Activated CD8-positive, alpha-beta T cell treated with anti-CD3 and anti-CD28 coated beads for 36 hours (primary cell): ENCODE measurements at regions not wholly inside any gene's neighbourhood (a gene's known extent, or its start where the extent isn't known, plus 50 kb on each side); places are given as distances from the start of the nearest gene placed in this dataset.

Source experiments
- ATAC-seq: fragments of 200-7000 bp; cut with Tn5 transposase; one replicate; pipeline ENCODE4 v1.10.0; 2021; ENCODE audit warnings: mild to moderate bottlenecking, moderate library complexity
- CTCF ChIA-PET: fragments of 350-600 bp; sonication (Branson Sonifier 250); formaldehyde crosslinking; loops from one replicate; lab custom pipeline; 2021; ENCODE audit warnings: antibody characterized with exemption; lab: Charles Lee
- POLR2A ChIA-PET: fragments of 350-600 bp; sonication (Branson Sonifier 250); formaldehyde crosslinking; loops from one replicate; lab custom pipeline; 2021; ENCODE audit warnings: antibody characterized with exemption; lab: Charles Lee
- DNase-seq: peaks from one replicate; pipeline ENCODE4 v3.0.0-alpha.2; 2020
- H3K27ac Mint-ChIP-seq: one replicate; pipeline ENCODE4 v1.8.0; 2021; ENCODE audit warnings: mild to moderate bottlenecking, mixed read lengths
- H3K27me3 Mint-ChIP-seq: one replicate; pipeline ENCODE4 v1.8.0; 2021; ENCODE audit warnings: mixed read lengths
- H3K36me3 Mint-ChIP-seq: one replicate; pipeline ENCODE4 v1.8.0; 2021; ENCODE audit warnings: low read depth, mixed read lengths
- H3K4me1 Mint-ChIP-seq: one replicate; pipeline ENCODE4 v1.8.0; 2021; ENCODE audit warnings: low read depth, mixed read lengths
- H3K4me3 Mint-ChIP-seq: one replicate; pipeline ENCODE4 v1.8.0; 2021; ENCODE audit warnings: mild to moderate bottlenecking, moderate library complexity, mixed read lengths
- H3K9me3 Mint-ChIP-seq: one replicate; pipeline ENCODE4 v1.8.0; 2021; ENCODE audit warnings: mixed read lengths
- CTCF ChIP-seq: fragments of 200-600 bp; IDR thresholded peaks from one replicate; pipeline ENCODE4 v1.8.0; 2022; ENCODE audit warnings: antibody characterized with exemption, mild to moderate bottlenecking
- intact Hi-C: fragments of 100-400 bp; cut with micrococcal nuclease; formaldehyde crosslinking; loops from one replicate; pipeline ENCODE4 v1.10.0; 2022

- POLR2A ChIA-PET: no interaction called here
- peaks cover 13% of the 10 kb centered on the region for H3K4me1 Mint-ChIP-seq
- no peak overlapping the region for H3K4me3 Mint-ChIP-seq
- H3K9me3 Mint-ChIP-seq: peaks cover 2% of the 10 kb centered on the region
- peaks cover 1% of the 10 kb centered on the region for H3K27me3 Mint-ChIP-seq
- CTCF ChIA-PET: interaction anchor here (1.1 to 1.2 kb wide), 2 partner anchors 12 to 16 kb away, joined by 3 to 4 read pairs; no protein-coding TSS in a partner anchor
- no peak for DNase-seq
- no peaks in the 10 kb centered on the region for H3K36me3 Mint-ChIP-seq
- no peak for ATAC-seq
- no peak overlapping the region for H3K27ac Mint-ChIP-seq
- TF ChIP-seq CTCF: no peak
- intact Hi-C loops: no loop called here
These were observed 597.7 kb downstream of the CCDC171 start for GRCh38 chr9:16150501-16150900.

DNA sequence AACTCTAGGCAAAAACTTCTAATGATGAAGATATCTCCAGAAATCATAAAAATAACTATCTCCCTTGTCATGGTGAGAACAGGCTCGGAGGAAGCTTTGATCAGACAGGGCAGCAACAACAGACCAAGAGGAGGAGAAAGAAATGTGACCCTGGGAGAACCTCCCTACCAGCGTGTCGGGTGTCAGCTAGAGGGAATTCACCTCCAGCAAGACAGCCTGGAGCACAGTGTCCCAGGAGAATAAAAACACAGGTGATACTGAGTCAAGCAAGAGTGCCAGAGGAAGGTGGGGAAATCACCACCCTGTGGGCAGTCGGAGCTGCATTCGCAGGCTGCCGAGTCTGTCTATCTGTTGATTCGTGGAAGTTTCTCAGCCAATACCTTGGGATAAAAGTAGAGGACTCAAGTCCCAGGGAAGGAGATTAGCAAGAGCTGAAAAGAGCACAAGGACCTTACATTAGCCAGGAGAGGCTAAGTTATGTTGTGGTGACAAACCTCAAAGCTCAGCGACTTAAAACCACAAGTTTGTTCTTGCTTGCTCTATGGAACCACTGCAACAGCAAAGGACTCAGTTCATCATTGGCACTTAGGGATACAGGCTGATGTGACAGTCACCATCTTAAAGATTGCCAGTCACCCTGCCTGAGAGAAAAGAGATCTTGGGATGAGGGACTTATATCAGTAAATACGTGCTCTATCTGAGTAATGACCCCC, 598.3 kb downstream of the CCDC171 start:
- H3K27me3 Mint-ChIP-seq: peaks cover 3% of the 10 kb centered on the region
- intact Hi-C loops: no loop called here
- H3K4me3 Mint-ChIP-seq: no peak overlapping the region
- CTCF ChIA-PET: interaction anchor here (1.1 to 1.2 kb wide), 2 partner anchors 12 to 17 kb away, joined by 3 to 4 read pairs; no protein-coding TSS in a partner anchor
- DNase-seq: no peak
- peaks cover 14% of the 10 kb centered on the region for H3K4me1 Mint-ChIP-seq
- H3K9me3 Mint-ChIP-seq: peaks cover 2% of the 10 kb centered on the region
- POLR2A ChIA-PET: no interaction called here
- no peak overlapping the region for H3K27ac Mint-ChIP-seq
- no peaks in the 10 kb centered on the region for H3K36me3 Mint-ChIP-seq
- no peak for TF ChIP-seq CTCF
- no peak for ATAC-seq

DNA sequence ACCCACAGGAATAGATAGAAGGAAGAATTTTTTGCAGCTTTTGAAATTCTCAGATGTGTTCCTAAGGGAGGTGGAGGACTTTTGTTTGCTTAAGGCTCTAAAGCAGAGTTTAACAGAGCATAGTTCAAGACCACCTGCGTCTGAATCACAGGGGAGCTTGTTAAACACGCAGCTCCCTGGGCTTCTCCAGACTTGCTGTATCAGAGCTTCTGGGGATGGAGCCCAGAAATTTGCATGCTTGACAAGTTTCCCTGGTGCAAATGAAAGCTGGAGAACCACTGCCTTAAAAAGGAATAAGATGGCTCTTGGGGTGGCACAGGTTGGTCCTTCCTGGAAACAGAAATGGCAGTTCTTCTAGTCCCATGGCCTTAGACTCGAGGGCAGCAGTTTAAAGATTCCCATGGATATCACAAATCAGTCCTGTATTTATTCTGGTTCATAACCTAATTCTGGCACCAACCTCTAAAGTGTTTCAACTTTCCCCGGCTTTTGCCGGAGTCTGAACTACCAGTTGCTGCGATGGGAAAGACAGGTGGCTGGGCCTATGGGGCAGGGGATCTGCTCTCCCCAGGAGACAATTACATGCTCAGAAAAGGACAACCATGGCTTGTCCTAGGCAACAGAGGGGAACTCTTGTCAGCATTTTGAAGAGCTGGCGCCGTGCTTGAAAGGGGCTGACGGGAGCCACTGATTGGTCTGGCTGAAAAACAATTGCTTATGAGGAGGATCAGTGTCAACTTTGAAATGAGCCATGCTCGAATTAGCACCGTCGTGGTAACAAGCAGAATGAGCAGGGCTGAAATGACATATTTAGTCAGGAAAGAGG, 599.6 kb downstream of the CCDC171 start:
- peaks cover 14% of the 10 kb centered on the region for H3K4me1 Mint-ChIP-seq
- POLR2A ChIA-PET: interaction anchor here (0.6 kb wide), 1 partner anchor 49 kb away, joined by 3 read pairs; no protein-coding TSS in a partner anchor
- no peak for ATAC-seq
- DNase-seq: no peak
- TF ChIP-seq CTCF: no peak
- no peak overlapping the region for H3K4me3 Mint-ChIP-seq
- CTCF ChIA-PET: no interaction called here
- intact Hi-C loops: no loop called here
- no peak overlapping the region for H3K27ac Mint-ChIP-seq
- H3K36me3 Mint-ChIP-seq: no peaks in the 10 kb centered on the region
- peaks cover 5% of the 10 kb centered on the region for H3K27me3 Mint-ChIP-seq
- peaks cover 2% of the 10 kb centered on the region for H3K9me3 Mint-ChIP-seq

DNA sequence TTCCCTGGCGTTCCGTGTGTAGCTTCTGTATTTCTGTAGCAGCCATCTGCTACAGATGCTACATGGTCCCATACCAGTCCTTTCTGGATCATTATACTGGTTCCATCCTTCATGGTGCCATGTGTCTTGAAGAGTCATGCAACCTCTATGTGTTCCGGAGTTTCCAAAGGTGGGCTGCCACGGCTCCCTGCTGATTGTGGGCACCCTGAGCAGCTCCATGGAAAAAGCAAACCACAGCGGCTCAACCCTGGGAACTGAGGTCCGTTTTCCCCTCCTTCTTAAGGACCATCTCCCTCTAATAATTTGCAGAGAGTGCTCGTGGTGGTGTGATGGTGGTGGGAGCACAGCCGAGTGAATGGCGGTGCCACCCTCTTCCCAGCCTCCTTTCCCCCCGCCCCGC, 600.4 kb downstream of the CCDC171 start:
- intact Hi-C loops: no loop called here
- no peak for DNase-seq
- H3K27me3 Mint-ChIP-seq: peaks cover 5% of the 10 kb centered on the region
- no peak overlapping the region for H3K4me3 Mint-ChIP-seq
- ATAC-seq: no peak
- ChIA-PET CTCF (no interaction called here), POLR2A (interaction anchor here (0.6 kb wide), 1 partner anchor 49 kb away, joined by 3 read pairs; no protein-coding TSS in a partner anchor)
- H3K36me3 Mint-ChIP-seq: no peaks in the 10 kb centered on the region
- TF ChIP-seq CTCF: no peak
- H3K4me1 Mint-ChIP-seq: peaks cover 14% of the 10 kb centered on the region
- H3K27ac Mint-ChIP-seq: no peak overlapping the region
- peaks cover 2% of the 10 kb centered on the region for H3K9me3 Mint-ChIP-seq
